ENCODE measurements at regions not wholly inside any gene's neighbourhood (a gene's known extent, or its start where the extent isn't known, plus 50 kb on each side); places are given as distances from the start of the nearest gene placed in this dataset.

DNA sequence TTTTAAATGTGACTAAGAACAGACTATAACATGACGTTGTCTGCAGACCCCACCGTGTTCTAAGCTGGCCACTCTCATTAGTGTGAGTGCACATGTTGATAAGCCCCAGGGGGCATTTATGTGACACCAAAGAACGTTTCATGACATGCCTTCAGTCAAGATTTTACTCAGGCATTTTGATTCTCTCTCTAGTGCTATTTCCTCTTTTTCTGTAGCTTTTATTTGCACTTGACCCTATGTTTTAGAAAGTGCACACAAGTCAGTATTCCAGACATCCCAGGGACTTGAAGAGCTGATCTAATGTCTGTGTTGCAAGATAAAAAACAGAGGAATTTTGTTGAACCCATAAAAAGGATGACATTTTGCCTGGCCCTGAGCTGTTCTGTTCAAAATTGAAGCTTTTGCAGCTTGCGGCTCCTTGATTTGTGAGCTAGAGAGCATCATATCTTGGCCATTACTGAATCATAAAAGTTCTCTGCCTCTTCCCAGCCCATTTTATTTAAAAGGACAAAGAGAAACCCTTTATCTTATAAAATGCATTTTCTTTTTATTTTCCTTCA, 80.9 kb upstream of the TYRP1 start:
- no peak for FAIRE-seq
- H3K27me3 ChIP-seq (ENCODE audit: control insufficient read depth in 2 of 2, insufficient read depth in 2 of 2, low read length in 2 of 2) = no peaks in the 10 kb centered on the region
- no peaks in the 10 kb centered on the region for H3K4me1 ChIP-seq (ENCODE audit: control insufficient read depth, extremely low read depth, insufficient read depth, low read length)
- intact Hi-C loops (cut with micrococcal nuclease) = no loop called here
- no peaks in the 10 kb centered on the region for H3K36me3 ChIP-seq (ENCODE audit: control insufficient read depth in 2 of 2, extremely low read depth in 1 of 2, insufficient read depth in 2 of 2, low read length in 2 of 2)
- no peak overlapping the region for H3K27ac ChIP-seq (ENCODE audit: insufficient read depth, low read depth, low read length)
- ChIA-PET CTCF (interaction anchor here (1.1 kb wide), 1 partner anchor 10 kb away, joined by 4 read pairs; no protein-coding TSS in a partner anchor), POLR2A (no interaction called here)
- no peak overlapping the region for H3K4me2 ChIP-seq (ENCODE audit: insufficient read depth, low read length)
- no TSS peak for BruUV-seq (replicated peaks)
- no peaks in the 10 kb centered on the region for H3K9me3 ChIP-seq (replicated peaks; ENCODE audit: control insufficient read depth, insufficient read depth, low read length)
- H3K9ac ChIP-seq (replicated peaks; ENCODE audit: extremely low read depth, insufficient read depth, low read length) = no peak overlapping the region
- H3K79me2 ChIP-seq (ENCODE audit: control insufficient read depth, insufficient read depth, low read length) = no peaks in the 10 kb centered on the region
- H4K20me1 ChIP-seq (replicated peaks; ENCODE audit: control insufficient read depth, extremely low read depth, insufficient read depth, low read length) = no peaks in the 10 kb centered on the region
- H2AFZ ChIP-seq (ENCODE audit: low read depth, low read length) = no peak overlapping the region
- dilution Hi-C loops (cut with MboI; ENCODE audit: extremely low pct_ligation_motif_present, low sequenced_read_pairs) = no loop called here
- H3K9me1 ChIP-seq (replicated peaks; ENCODE audit: control insufficient read depth, extremely low read depth, insufficient read depth, low read length) = no peaks in the 10 kb centered on the region
- no peak overlapping the region for H3K4me3 ChIP-seq (replicated peaks in 1 of 3; ENCODE audit: insufficient read depth in 1 of 3, low read depth in 1 of 3, low read length in 3 of 3)
- DNase-seq (ENCODE audit: low read depth, low spot score) = no peak
- TF ChIP-seq FOS (IDR thresholded peaks at IDR 0.05; ENCODE audit: borderline replicate concordance, insufficient read depth, low read length) = no peak
- no peak for TF ChIP-seq MYC (IDR thresholded peaks at IDR 0.05; ENCODE audit: low read depth, low read length)
- TF ChIP-seq POLR2A (IDR thresholded peaks at IDR 0.05; ENCODE audit: low read depth, low read length) = no peak
- TF ChIP-seq EZH2 (IDR thresholded peaks at IDR 0.05; ENCODE audit: borderline replicate concordance, low read depth, low read length, severe bottlenecking) = no peak
- TF ChIP-seq, protein P1, sequence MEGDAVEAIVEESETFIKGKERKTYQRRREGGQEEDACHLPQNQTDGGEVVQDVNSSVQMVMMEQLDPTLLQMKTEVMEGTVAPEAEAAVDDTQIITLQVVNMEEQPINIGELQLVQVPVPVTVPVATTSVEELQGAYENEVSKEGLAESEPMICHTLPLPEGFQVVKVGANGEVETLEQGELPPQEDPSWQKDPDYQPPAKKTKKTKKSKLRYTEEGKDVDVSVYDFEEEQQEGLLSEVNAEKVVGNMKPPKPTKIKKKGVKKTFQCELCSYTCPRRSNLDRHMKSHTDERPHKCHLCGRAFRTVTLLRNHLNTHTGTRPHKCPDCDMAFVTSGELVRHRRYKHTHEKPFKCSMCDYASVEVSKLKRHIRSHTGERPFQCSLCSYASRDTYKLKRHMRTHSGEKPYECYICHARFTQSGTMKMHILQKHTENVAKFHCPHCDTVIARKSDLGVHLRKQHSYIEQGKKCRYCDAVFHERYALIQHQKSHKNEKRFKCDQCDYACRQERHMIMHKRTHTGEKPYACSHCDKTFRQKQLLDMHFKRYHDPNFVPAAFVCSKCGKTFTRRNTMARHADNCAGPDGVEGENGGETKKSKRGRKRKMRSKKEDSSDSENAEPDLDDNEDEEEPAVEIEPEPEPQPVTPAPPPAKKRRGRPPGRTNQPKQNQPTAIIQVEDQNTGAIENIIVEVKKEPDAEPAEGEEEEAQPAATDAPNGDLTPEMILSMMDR (IDR thresholded peaks at IDR 0.05; ENCODE audit: extremely low read depth in 1 of 2, insufficient read depth in 1 of 2, low read depth in 1 of 2, low read length in 2 of 2) = no peak
- TF ChIP-seq JUN (IDR thresholded peaks at IDR 0.05; ENCODE audit: borderline replicate concordance, insufficient read depth, insufficient read length, low read depth) = no peak
- TF ChIP-seq GATA2 (IDR thresholded peaks at IDR 0.05; ENCODE audit: insufficient read depth, insufficient read length, low read depth, low read length) = no peak
- TF ChIP-seq, protein P2, sequence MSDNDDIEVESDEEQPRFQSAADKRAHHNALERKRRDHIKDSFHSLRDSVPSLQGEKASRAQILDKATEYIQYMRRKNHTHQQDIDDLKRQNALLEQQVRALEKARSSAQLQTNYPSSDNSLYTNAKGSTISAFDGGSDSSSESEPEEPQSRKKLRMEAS (IDR thresholded peaks at IDR 0.05; ENCODE audit: insufficient read depth, insufficient read length) = no peak
- no peak for TF ChIP-seq POLR2AphosphoS5 (IDR thresholded peaks at IDR 0.05; ENCODE audit: insufficient read depth, low read depth, low read length)
